PC-3 (cell line): ENCODE measurements at regions not wholly inside any gene's neighbourhood (a gene's known extent, or its start where the extent isn't known, plus 50 kb on each side); places are given as distances from the start of the nearest gene placed in this dataset.
A peak's percentile ranks its signal among the peaks of the same experiment; 100 is the strongest.

Source experiments
- ATAC-seq: fragments of 200-7000 bp; cut with Tn5 transposase; 2 replicates; pipeline ENCODE4 v1.9.1; 2020; ENCODE audit warnings: mild to moderate bottlenecking, moderate library complexity
- BruUV-seq: library from RNA; stranded (reverse); fragments of 400-500 nt; replicated peaks from 2 replicates; lab custom pipeline; 2021; lab: Mats Ljungman, UMichigan
- CTCF ChIA-PET: fragments of 300-600 bp; sonication (Branson Sonifier 250); formaldehyde crosslinking; loops from one replicate; lab custom pipeline; 2022; ENCODE audit warnings: antibody characterized with exemption; lab: Charles Lee
- POLR2A ChIA-PET: fragments of 300-600 bp; sonication (Branson Sonifier 250); formaldehyde crosslinking; loops from one replicate; lab custom pipeline; 2022; ENCODE audit warnings: antibody characterized with exemption; ENCODE audit not compliant: unreplicated experiment; lab: Charles Lee
- DNase-seq: peaks from one replicate; pipeline ENCODE4 v3.0.0-alpha.2; 2015
- H2AFZ ChIP-seq: fragments of 300-600 bp; sonication (generic); 2 replicates; pipeline ENCODE4 v1.6.0; 2016; ENCODE audit warnings: antibody characterized with exemption, low read length
- H3F3A ChIP-seq: fragments of 300-600 bp; sonication (generic); one replicate; pipeline ENCODE4 v1.6.0; 2017; ENCODE audit warnings: antibody characterized with exemption, low read length, control low read depth, mild to moderate bottlenecking; ENCODE audit not compliant: unreplicated experiment
- H3K27ac ChIP-seq: fragments of 300-600 bp; sonication (generic); 2 replicates; pipeline ENCODE4 v1.5.1; 2016; ENCODE audit warnings: mild to moderate bottlenecking, low read length
- H3K27me3 ChIP-seq: fragments of 300-600 bp; sonication (generic); 2 replicates; pipeline ENCODE4 v1.6.1; 2016; ENCODE audit warnings: low read length, mixed read lengths
- H3K36me3 ChIP-seq: fragments of 300-600 bp; sonication (generic); 2 replicates; pipeline ENCODE4 v1.6.1; 2016; ENCODE audit warnings: low read depth, mixed run types, low read length, mixed read lengths
- H3K4me1 ChIP-seq: fragments of 300-600 bp; sonication (generic); 2 replicates; pipeline ENCODE4 v1.5.1; 2016; ENCODE audit warnings: low read length; ENCODE audit not compliant: insufficient read depth
- H3K4me2 ChIP-seq: fragments of 300-600 bp; sonication (generic); 2 replicates; pipeline ENCODE4 v1.6.0; 2016; ENCODE audit warnings: low read length
- H3K4me3 ChIP-seq: fragments of 300-600 bp; sonication (generic); 2 replicates; pipeline ENCODE4 v1.5.1; 2016; ENCODE audit warnings: mild to moderate bottlenecking, low read length, mixed read lengths
- H3K79me2 ChIP-seq: fragments of 300-600 bp; sonication (generic); 2 replicates; pipeline ENCODE4 v1.6.1; 2017; ENCODE audit warnings: low read length, mixed read lengths
- H3K9ac ChIP-seq: fragments of 300-600 bp; sonication (generic); 2 replicates; pipeline ENCODE4 v1.6.0; 2016; ENCODE audit warnings: mild to moderate bottlenecking, low read length
- H3K9me2 ChIP-seq: fragments of 300-600 bp; sonication (generic); replicated peaks from 2 replicates; pipeline ENCODE4 v1.6.1; 2016; ENCODE audit warnings: mixed run types, low read length, mixed read lengths
- H3K9me3 ChIP-seq: fragments of 300-600 bp; sonication (generic); 2 replicates; pipeline ENCODE4 v1.6.1; 2016; ENCODE audit warnings: low read length, mixed read lengths
- H4K20me1 ChIP-seq: fragments of 300-600 bp; sonication (generic); 2 replicates; pipeline ENCODE4 v1.6.1; 2016; ENCODE audit warnings: low read length, mixed read lengths
- EZH2 ChIP-seq: fragments of 300-600 bp; sonication (generic); IDR thresholded peaks from one replicate; pipeline ENCODE4 v1.6.1; 2017; ENCODE audit warnings: antibody characterized with exemption, mild to moderate bottlenecking, low read length; ENCODE audit not compliant: unreplicated experiment
- EZH2phosphoT487 ChIP-seq: fragments of 300-600 bp; sonication (generic); IDR thresholded peaks from 2 replicates; pipeline ENCODE4 v1.6.1; 2018; ENCODE audit warnings: mild to moderate bottlenecking, antibody characterized with exemption, low read length, borderline replicate concordance
- intact Hi-C: fragments of 100-400 bp; cut with micrococcal nuclease; formaldehyde crosslinking; loops from 2 replicates; pipeline ENCODE4 v1.9.0; 2023
- TF ChIP-seq, protein P1 (sequence below): fragments of 300-600 bp; sonication (generic); conservative IDR thresholded peaks from 2 replicates; pipeline ENCODE4 v1.5.1; 2017; ENCODE audit warnings: antibody characterized with exemption, low read depth, mild to moderate bottlenecking, low read length

GRCh38 chr9:30482499-30482898 lies 1901.9 kb upstream of the ACO1 start:
- POLR2A ChIA-PET = no interaction called here

GRCh38 chr9:30484690-30485089 lies 1899.8 kb upstream of the ACO1 start:
- H3K9me2 ChIP-seq = no peaks in the 10 kb centered on the region
- TF ChIP-seq EZH2phosphoT487 = no peak
- TF ChIP-seq, protein P1, sequence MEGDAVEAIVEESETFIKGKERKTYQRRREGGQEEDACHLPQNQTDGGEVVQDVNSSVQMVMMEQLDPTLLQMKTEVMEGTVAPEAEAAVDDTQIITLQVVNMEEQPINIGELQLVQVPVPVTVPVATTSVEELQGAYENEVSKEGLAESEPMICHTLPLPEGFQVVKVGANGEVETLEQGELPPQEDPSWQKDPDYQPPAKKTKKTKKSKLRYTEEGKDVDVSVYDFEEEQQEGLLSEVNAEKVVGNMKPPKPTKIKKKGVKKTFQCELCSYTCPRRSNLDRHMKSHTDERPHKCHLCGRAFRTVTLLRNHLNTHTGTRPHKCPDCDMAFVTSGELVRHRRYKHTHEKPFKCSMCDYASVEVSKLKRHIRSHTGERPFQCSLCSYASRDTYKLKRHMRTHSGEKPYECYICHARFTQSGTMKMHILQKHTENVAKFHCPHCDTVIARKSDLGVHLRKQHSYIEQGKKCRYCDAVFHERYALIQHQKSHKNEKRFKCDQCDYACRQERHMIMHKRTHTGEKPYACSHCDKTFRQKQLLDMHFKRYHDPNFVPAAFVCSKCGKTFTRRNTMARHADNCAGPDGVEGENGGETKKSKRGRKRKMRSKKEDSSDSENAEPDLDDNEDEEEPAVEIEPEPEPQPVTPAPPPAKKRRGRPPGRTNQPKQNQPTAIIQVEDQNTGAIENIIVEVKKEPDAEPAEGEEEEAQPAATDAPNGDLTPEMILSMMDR = no peak
- no peak for TF ChIP-seq EZH2
- H3K4me1 ChIP-seq = no peaks in the 10 kb centered on the region
- no peaks in the 10 kb centered on the region for H3K79me2 ChIP-seq
- CTCF ChIA-PET = no interaction called here
- no peaks in the 10 kb centered on the region for H4K20me1 ChIP-seq
- H3K9ac ChIP-seq = no peak overlapping the region
- H3K4me3 ChIP-seq = no peak overlapping the region
- H3F3A ChIP-seq = no peaks in the 10 kb centered on the region
- H3K27ac ChIP-seq = no peak overlapping the region
- no peaks in the 10 kb centered on the region for H3K9me3 ChIP-seq
- POLR2A ChIA-PET = no interaction called here
- H2AFZ ChIP-seq = no peak overlapping the region
- H3K27me3 ChIP-seq = no peaks in the 10 kb centered on the region
- ATAC-seq (no peak), DNase-seq (no peak)
- no peak overlapping the region for H3K4me2 ChIP-seq
- BruUV-seq = no TSS peak
- H3K36me3 ChIP-seq = no peaks in the 10 kb centered on the region
- intact Hi-C loops = no loop called here

More at GRCh38 chr9:30482499-30482898, 1901.9 kb upstream of the ACO1 start:
- Histone ChIP-seq H3K36me3 (no peaks in the 10 kb centered on the region), H2AFZ (no peak overlapping the region), H3K4me1 (no peaks in the 10 kb centered on the region), H3K27me3 (no peaks in the 10 kb centered on the region), H3K27ac (no peak overlapping the region), H3K4me3 (no peak overlapping the region), H4K20me1 (no peaks in the 10 kb centered on the region), H3F3A (no peaks in the 10 kb centered on the region), H3K79me2 (no peaks in the 10 kb centered on the region), H3K4me2 (no peak overlapping the region), H3K9me2 (no peaks in the 10 kb centered on the region), H3K9ac (no peak overlapping the region), H3K9me3 (no peaks in the 10 kb centered on the region)
- CTCF ChIA-PET = no interaction called here
- no TSS peak for BruUV-seq
- TF ChIP-seq, protein P1 = no peak
- no peak for TF ChIP-seq EZH2phosphoT487
- TF ChIP-seq EZH2 = no peak
- intact Hi-C loops = no loop called here
- DNase-seq (peak; percentile 4), ATAC-seq (no peak)

DNA sequence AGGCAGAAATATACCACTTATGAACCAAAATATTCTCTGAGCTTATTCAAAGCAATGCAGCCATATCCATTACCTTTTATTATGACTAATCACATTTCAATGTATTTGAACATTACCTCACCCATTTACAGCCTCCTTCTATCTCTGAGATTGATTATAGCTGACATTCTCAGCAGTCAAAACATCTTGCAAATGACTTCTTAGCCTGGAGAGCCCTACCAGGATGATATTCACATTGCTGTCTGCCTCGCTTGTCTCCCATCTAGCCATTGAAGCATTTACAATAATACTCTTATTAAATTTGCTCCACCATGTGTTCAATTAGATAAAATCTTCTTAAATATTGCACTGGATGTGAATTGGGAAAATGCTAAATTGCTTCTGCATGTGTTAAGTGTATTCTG lies 1879.9 kb upstream of the ACO1 start:
- Histone ChIP-seq H3K79me2 (no peaks in the 10 kb centered on the region), H3K27me3 (no peaks in the 10 kb centered on the region), H4K20me1 (no peaks in the 10 kb centered on the region), H3K9me3 (no peaks in the 10 kb centered on the region), H3K9ac (no peak overlapping the region), H3F3A (no peaks in the 10 kb centered on the region), H3K4me3 (no peak overlapping the region), H2AFZ (no peak overlapping the region), H3K4me2 (no peak overlapping the region), H3K9me2 (no peaks in the 10 kb centered on the region), H3K4me1 (no peaks in the 10 kb centered on the region), H3K27ac (no peak overlapping the region), H3K36me3 (no peaks in the 10 kb centered on the region)
- ChIA-PET POLR2A (no interaction called here), CTCF (no interaction called here)
- BruUV-seq = no TSS peak
- no peak for ATAC-seq
- TF ChIP-seq EZH2 = no peak
- TF ChIP-seq EZH2phosphoT487 = no peak
- TF ChIP-seq, protein P1 = no peak
- no peak for DNase-seq
- intact Hi-C loops = no loop called here
